Iris pigment epithelial cell (primary cell): ENCODE measurements at regions not wholly inside any gene's neighbourhood (a gene's known extent, or its start where the extent isn't known, plus 50 kb on each side); places are given as distances from the start of the nearest gene placed in this dataset.
A peak's percentile ranks its signal among the peaks of the same experiment; 100 is the strongest.

Experiments used
- DNase-seq: peaks from one replicate; pipeline ENCODE4 v3.0.0-alpha.2; 2011; ENCODE audit warnings: low read depth

DNA sequence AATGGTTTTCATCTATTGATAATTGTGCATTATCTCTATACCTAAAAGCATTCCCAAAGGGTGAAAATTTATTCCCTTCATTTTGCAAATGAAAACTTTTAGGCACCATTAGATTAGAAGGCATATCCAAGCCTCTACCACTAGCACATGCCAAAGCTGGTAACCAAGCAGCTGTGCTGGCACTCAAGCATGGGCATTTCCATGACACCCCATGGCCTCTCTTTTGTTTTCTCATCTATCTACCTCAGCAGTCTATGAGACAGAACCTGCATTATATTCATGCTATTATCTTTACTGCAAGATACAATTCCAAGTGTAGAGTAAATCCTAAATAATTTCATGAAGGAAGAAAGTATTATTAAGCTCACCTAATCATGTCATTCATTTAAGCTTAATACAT is 334.3 kb upstream of the LRRC7 start:
- no peak for DNase-seq

DNA sequence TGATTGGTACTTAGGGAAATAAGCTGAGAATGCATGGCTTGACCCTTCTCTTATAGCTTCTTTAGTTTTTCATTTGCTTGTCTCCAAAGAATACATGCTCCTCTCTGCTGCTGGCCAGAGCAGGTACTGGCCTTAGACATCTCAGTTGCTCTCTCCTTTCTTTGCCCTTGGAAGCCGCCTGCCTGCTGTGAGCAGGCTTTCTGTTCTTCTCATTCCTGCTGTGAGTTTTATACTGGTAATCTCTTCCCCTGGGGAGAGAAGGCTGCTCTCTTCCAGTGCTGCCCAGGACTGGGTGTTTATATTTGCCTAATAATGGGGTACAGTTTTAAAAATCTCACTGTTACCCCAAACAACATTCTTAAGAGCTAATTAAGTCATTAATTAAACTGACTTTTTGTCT is 323.5 kb upstream of the LRRC7 start:
- no peak for DNase-seq

DNA sequence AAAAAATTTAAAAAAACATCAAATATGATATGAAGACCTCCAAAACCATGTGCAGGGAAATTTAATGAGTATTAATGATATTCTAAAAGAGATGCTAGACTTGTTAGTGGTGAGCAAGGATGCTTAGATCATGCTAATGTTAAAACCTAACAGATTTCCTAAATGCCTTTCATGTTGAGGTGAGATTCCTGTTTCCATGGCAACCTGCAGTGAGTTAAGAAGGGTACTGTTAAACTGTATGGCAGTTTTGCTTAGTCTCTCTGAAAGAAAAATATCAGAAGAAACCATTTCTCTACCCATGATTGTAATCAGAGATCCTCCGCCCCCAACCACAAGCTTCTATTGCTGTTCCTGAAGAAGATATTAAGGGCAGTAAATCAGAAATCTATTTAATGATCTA is 321.6 kb upstream of the LRRC7 start:
- DNase-seq: no peak

DNA sequence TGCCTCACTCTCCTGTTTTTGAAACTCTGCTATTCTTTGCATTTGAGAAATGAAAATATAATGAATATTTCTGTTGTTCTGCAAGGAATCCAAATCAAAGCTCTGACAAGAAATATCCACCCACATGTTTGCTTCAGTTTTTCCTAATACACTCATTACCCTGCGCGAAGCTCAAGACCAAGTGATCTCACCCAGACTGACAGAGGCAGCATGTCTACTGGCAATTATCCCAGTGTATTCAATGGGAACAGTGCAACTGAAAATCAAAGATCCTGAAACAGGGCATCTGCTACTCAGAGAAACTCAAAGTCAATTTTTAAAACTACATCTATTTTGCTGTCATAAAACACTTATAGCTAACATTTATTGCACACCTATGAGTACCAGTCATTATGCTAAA is 321.0 kb upstream of the LRRC7 start:
- no peak for DNase-seq

DNA sequence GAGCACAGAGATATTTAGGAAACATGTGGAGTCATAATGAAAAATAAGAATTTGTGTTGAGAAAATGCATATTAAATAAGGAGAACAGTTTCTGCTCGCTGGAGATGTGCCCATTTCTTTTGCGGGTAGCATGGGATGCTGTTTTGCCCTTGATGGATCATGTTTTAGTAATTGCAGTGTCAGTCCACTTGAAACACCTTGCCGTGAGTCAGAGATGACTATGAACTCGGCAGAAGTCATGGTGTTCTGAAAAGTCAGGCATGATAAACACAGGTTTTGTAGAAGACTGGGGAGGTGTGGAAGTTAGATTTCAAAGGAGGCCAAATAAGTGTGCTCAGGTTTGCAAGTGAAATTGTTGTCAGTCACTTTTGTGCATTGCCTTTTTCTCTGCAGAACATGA is 315.0 kb upstream of the LRRC7 start:
- DNase-seq: no peak

DNA sequence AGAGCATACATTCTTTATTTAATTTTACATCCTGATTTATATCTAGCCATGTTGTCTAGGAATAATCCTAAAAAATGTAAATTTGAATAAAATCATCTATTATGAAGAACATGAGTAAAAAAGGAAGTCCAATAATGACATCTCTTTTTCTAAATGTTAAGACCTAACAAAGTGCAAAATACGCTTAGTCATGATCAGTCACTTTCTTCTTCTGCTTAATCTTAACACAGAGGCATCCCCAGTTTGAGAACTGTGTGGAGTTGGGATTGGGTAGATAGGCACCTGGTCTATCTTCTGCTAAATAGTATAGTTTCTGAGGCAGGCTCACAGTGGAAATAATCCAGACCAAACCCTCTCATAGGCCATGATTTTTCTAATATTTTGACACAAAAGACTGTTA is 311.7 kb upstream of the LRRC7 start:
- no peak for DNase-seq

DNA sequence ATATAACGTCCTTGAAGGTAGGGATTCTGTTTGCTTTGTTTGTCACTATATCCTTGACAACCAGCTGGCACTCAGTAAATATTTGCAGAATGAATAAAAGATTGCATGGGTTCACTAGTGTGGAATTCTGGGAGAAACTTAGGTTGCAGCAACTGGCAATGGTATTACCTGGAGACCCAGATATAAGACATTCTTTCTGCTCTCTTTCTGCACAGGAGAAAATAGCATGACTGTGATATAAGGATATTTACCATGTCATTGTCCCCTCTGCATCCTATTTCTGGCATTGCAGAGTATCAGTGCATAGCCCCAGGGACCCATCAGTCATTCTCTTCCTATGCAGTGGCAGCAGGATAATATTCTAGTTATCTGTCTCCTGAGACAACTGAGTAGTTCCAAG is 308.9 kb upstream of the LRRC7 start:
- DNase-seq: no peak

DNA sequence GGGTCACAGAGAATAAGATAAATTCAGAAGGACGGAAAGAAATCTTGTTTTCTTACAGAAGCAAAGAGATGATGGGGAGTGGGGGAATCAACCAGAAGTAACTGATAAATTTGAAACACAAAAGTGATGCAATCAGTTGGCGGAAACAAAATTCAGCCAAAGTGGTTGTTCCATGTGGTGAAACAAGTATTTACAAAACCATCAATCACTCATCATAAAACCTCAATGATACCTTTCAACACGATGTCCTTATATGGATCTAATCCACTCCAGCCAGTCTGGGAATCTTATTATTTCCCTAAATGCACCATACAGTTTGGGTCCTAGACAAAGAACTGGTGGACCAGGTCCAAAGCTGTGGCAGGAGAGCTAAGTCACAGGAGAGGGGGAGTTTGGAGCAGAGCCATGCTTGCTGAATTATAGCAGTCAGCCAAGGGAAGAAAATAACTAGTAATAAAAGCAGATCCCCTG is 303.8 kb upstream of the LRRC7 start:
- no peak for DNase-seq

DNA sequence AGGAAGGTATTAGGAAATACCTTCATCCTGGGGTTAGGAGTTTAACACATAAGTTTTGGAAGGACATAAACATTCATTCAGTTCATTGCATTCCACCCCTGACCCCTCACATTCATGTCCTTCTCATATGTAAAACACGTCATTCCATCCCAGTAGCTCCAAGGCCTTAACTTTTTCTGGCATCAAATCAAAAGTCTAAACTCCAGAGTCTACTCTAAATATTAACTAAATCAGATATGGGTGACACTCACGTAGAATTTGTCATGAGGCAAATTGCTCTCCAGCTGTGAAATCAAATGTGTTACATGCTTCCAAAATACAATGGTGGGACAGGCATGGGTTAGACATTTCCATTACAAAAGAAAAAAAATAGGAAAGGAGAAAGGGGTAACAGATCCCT is 298.2 kb upstream of the LRRC7 start:
- no peak for DNase-seq

DNA sequence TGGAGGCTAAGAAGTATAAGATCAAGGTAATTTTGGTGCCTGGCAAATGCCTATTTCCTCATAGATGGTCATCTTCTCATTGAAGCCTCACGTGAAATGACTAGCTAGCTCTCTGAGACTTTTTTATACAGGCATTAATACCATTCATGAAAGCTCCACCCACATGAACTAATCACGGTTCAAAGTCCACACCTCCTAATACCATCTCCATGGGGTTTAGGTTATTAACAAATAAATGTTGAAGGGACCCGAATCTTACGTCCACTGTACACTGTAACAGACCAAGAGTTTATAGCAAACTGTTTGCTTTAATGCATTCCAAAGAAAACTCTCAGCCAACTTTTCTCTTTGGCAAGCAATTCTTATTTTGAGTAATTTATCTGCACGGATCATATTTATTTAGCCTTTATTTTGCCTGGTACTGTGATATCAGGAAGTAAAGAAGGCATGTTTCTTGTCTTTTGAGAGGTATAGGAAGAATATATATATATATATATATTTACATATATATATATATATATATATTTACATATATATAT is 296.1 kb upstream of the LRRC7 start:
- no peak for DNase-seq

DNA sequence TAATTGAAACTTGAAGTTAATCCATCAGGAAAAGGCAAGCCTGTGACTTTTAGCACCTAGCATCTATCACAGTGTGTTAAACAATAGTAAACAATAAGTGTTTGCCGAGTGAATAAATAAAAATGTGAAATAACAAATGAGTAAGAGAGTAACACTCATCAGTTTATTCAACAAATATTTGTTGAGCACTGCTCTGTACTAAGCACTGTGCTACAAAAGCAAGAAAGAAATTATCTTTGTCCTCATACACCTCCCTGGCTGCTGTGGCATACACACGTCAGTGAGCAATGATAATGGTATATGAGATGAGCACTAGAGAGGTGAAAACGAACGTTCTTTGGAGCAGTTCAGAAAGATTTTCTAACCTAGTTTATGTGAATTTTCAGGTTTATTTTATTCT is 295.0 kb upstream of the LRRC7 start:
- no peak for DNase-seq

DNA sequence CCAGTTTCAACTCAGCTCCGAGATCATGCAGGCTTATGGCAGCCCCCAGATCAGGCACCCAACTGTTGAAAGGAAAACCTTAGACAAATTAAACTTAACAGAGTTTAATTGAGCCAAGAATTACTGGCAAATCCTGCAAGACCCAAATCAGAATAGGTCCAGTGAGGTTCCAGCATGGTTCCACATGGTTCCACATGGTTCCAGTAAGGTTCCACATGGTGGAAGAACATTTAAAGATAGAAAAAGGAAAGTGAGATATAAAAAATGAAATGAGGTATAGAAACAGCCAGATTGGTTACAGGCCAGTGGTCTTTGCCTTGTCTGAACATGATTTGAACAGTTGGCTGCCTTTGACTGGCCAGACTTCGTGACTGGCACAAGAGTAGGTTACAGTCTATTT is 288.8 kb upstream of the LRRC7 start:
- no peak for DNase-seq

DNA sequence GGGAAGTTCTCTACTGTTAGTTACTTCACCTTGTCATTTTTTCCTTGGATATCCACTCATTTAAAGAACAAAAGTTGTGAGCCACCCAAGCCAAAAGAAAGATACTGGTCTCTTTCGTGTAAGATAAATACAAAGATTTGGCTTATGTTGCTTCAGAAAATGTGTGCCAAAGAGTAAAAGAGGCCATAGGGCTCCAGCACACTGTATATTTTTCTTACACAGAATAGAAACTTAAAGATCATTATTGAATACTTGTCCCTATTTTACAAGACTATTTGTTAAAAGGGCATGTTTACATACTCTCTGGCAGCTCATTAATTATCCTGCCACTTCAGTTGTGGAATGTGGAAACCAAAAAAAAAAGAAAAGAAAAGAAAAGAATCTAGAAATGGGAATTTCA is 284.2 kb upstream of the LRRC7 start:
- no peak for DNase-seq

DNA sequence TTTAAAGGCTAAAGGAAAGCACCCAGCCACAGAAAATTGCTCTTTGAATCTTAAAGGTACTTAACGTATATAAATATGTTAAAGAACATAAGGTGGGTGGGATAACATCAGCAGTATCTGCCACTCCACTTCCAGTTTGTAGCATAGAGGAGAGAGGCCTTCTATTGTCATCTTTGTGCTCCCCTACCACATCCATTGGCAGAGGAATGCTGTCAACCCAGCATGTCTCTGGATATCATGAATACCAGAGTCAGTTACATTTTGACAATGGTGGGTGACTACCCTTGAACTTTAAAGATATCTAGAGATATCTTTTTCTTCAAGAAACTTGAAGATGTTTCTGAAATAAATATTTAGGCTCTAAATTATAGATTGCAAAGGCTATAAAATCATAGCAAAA is 283.2 kb upstream of the LRRC7 start:
- no peak for DNase-seq

DNA sequence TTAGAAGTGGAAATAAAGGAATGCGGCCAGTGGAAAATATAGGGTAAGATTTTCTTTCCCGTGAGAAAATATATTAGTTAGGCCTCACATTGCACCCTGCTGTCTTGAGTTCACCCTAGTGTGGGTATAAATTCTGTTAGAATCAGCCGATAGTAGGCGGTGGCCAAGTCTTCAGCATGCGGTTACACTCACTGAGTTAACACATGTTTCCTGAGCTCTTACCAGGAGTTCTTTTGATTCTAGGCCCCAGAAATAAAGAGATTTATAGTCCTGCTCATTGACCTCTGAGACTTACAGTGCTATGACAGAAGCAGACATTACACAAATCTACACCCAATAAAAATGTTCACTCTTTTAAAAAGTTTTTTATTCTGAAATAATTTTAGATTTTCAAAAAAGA is 279.3 kb upstream of the LRRC7 start:
- no peak for DNase-seq

DNA sequence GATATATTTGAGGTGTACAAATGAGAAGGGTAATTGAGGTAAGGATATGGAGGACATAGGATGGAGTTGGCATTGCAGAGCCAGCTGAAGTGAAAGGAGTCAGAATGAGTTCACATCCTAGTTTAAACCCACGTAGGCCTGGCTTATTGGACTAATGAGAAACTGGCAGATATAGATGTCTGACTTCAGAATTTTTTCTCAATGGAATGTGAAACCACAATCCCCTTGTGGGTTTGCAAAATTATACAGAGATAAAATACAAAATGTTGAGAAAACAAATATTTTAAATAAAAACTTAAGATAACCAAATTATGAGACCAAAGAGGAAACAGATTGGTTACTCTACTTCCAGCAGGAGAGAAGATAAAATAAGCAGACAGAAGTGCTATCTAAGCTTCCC is 277.4 kb upstream of the LRRC7 start:
- peak; percentile 21 for DNase-seq

DNA sequence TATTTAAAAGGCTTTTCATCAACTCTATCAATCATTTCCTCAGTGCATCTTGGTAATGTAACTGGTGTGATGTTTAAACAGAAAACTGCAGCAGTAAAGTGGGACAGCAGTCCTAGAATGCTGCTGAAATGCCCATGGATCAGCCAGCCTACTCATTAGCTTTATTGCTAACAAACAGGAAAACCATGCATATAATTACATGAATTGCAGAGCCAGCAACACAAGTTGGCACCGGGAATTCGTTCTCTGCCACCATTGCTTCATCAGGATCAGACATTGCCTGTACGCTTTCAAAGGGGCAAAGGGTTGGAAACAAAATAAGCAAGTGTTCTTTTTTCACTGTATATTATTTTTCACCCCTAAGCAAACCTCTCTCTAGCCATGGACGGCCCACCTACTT is 276.2 kb upstream of the LRRC7 start:
- no peak for DNase-seq

DNA sequence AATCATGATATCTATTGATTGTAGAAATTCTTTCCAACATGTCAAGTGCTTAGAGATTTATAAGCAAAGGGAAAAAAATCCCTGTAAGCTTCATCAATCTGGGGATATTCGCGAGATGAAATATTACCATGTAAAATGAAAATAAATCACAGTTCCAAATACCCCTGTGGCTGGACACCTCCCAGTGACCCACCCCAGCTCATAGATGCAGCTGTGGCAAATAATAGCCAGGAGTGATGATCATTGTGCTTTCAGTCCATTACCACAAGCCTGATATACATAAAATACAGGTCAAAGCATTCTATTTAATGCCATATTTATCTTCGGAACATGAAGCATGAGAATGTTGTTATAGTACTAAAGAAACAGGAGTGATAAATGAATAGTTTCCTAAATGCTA is 274.9 kb upstream of the LRRC7 start:
- DNase-seq: no peak

DNA sequence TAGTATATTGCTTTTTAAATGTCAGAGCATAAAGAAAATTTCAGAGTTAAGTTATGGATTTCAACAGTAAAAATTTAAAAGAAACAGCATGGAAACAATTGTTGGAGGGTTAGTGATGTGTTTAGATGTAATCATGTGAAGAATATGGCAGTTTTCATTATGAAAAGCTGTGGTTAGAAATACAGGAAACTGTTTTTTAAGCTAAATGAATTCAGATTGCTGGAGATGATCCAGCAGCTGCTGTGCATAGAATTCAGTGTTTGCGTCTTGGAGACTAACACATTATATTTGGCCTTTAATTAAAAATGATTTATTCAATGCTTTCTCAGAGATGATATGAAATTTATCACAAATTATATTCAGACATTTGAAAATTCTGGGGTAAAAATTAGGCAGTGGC is 273.6 kb upstream of the LRRC7 start:
- no peak for DNase-seq

DNA sequence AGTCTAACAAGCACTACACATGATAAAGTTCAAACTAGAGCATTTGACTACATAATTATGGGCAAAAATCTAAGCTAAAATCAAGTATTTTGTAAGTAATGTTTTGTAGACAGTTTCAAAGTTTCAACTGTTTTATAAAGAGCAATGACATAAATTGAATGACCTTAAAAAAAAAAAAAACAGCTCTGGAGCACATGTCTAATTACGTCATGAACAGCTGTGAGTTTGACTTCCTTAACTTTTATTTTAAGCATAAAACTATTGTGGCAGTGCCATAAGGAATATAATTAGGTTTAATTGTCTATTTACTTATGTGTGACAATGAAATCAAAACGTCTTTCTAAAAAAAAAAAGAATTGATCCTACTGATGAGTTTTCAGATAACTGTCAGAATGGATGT is 272.5 kb upstream of the LRRC7 start:
- DNase-seq: no peak

DNA sequence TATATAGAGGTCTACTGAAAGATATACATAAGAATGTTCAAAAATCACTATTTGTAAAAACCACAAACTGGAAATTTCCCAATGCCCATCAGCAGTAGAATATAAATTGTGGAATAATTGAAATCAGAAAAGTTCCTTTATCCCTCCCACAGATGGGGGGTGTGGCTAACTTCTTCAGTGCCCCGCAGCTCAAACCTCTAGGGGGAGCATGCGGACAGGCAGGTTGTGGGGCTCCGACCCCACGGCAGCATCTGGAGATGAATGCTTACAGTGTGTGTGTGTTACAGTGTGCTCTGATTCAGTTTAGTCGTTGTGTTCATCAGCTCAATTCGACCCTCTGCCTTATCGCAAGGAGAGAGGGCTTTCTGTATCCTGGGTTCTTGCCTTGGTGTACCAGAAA is 262.1 kb upstream of the LRRC7 start:
- no peak for DNase-seq

DNA sequence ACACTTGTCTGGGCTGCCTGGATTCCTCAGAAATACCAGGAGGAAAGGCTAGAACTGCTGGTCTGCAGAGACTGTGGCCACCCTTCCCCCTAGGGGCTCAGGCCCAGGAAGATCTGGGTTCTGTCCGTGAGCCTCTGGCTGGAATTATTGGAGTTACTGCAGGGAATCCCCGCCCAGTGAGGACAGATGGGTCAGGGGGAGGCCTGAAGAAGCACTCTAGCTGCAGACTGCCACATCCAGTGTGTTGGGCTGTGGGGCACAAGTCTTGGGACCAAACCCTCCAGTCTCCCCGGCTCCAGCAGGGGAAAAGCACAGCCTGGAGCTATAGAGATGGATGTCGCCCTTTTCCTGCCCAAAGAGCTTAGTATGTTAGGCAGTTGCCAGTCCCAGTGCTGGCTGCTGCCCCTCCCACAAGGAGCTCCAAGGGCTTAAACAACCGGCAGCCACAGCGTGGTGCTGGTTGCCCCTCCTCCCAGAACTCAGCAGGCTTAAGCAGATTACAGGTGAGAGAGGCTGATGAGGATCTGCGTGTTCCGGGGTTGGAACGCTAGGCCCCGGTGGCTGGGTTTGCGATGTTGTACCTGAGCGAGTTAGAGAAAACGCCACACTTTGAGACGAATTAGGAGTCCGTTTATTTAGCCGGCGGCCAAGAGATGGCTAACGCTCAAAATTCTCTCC is 255.5 kb upstream of the LRRC7 start:
- no peak for DNase-seq

DNA sequence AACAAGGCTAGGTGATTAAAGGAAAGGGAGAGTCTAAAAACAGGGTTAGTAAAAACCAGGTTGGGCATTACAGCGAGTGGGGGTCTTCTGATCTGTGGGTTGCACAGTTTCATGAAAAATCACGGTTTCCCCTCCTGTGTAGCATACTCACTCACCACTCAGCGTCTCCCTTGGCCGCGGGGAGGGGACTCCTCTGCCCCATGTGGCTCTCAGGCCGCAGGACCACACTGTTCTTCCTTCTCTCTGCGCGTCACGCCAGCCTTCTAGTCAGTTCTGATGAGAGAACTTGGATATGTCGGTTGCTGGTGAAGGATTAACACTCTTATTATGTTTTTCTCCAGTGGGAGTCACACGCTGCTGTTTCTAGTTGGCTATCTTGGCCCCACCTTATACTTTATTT is 254.6 kb upstream of the LRRC7 start:
- DNase-seq: no peak

DNA sequence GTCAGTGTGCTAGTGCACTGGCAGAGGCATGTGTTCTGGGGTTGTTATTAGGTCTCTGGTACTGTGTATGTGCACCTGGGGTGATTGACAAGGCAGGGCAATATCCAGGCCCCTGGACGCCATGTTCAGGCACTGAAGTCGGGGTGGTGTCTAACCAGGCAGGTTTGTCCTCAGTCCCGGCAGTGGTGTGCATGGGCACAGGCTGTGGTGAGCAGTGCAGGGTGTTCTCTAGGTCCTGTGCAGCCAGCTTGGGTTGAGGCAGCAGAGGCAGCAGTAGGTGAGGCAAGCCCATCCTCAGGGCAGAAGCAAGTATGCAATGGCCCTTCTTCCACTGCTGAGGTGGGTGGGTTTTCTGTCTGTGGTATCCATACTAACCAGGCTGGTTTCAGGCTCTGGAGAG is 252.3 kb upstream of the LRRC7 start:
- DNase-seq: no peak

DNA sequence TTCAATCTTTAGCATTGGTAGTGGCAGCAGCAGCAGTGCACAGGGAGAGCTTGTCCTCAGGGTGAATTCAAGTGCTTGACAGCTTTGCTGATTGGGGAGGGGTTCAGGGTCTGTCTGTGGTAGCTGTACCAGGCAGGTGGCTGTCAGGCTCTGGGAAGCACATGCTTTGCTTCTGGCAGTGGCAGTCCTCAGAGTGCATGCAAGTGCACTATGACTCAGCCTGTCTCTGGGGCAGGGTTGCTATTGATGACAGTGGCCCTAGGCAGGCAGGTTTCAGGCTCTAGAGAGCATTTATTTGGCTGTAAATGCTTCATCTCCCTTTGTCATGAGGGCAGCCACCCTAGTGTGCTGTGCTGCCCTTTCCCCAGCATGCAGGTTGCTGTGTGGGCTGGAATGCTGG is 251.9 kb upstream of the LRRC7 start:
- no peak for DNase-seq
